ENCODE measurements at regions not wholly inside any gene's neighbourhood (a gene's known extent, or its start where the extent isn't known, plus 50 kb on each side); places are given as distances from the start of the nearest gene placed in this dataset.

- Histone ChIP-seq H3K4me3 (no peak overlapping the region), H3K9me3 (peaks cover 3% of the 10 kb centered on the region), H3K27ac (no peak overlapping the region), H3K4me1 (no peaks in the 10 kb centered on the region), H3K36me3 (no peaks in the 10 kb centered on the region), H3K27me3 (no peaks in the 10 kb centered on the region)
- WGBS: 87% methylated on average over 1 of the region's 1 CpG
- no peak for TF ChIP-seq EP300 (IDR thresholded peaks at IDR 0.05)
- TF ChIP-seq, protein P1, sequence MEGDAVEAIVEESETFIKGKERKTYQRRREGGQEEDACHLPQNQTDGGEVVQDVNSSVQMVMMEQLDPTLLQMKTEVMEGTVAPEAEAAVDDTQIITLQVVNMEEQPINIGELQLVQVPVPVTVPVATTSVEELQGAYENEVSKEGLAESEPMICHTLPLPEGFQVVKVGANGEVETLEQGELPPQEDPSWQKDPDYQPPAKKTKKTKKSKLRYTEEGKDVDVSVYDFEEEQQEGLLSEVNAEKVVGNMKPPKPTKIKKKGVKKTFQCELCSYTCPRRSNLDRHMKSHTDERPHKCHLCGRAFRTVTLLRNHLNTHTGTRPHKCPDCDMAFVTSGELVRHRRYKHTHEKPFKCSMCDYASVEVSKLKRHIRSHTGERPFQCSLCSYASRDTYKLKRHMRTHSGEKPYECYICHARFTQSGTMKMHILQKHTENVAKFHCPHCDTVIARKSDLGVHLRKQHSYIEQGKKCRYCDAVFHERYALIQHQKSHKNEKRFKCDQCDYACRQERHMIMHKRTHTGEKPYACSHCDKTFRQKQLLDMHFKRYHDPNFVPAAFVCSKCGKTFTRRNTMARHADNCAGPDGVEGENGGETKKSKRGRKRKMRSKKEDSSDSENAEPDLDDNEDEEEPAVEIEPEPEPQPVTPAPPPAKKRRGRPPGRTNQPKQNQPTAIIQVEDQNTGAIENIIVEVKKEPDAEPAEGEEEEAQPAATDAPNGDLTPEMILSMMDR (IDR thresholded peaks at IDR 0.05): no peak
- no peak for TF ChIP-seq POLR2A (IDR thresholded peaks at IDR 0.05)
- no peak for TF ChIP-seq POLR2AphosphoS5 (IDR thresholded peaks at IDR 0.05)
- DNase-seq (ENCODE audit: low spot score in 2 of 2): no peak
These were observed 1314.9 kb downstream of the PCDH9 start for GRCh38 chr13:65915195-65915594.

DNA sequence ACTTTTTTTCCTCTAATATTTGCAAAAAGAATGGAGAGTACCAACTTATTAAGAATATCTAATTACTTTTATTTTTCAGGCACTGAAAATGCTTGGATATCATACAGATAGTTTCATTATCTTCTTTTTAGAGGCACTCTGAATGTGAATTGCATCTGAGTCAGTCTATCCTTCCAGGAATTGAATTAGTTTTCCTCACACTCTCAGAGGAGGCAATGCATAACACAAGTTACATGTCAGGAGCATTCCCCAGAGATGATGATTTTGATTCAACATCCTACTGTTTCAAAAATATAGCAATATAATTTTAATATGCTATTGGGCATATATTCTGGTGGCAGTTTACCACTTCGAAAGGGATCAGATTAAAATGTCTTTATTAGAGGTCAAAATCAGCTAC lies 1315.4 kb downstream of the PCDH9 start:
- DNase-seq (ENCODE audit: low spot score in 2 of 2): no peak
- no peak overlapping the region for H3K4me3 ChIP-seq
- no peaks in the 10 kb centered on the region for H3K36me3 ChIP-seq
- no peaks in the 10 kb centered on the region for H3K27me3 ChIP-seq
- H3K4me1 ChIP-seq: no peaks in the 10 kb centered on the region
- 89% methylated on average over 1 of the region's 1 CpG for WGBS
- TF ChIP-seq POLR2AphosphoS5 (IDR thresholded peaks at IDR 0.05) (no peak), EP300 (IDR thresholded peaks at IDR 0.05) (no peak), POLR2A (IDR thresholded peaks at IDR 0.05) (no peak)
- TF ChIP-seq, protein P1 (IDR thresholded peaks at IDR 0.05): no peak
- H3K9me3 ChIP-seq: peaks cover 3% of the 10 kb centered on the region
- no peak overlapping the region for H3K27ac ChIP-seq

DNA sequence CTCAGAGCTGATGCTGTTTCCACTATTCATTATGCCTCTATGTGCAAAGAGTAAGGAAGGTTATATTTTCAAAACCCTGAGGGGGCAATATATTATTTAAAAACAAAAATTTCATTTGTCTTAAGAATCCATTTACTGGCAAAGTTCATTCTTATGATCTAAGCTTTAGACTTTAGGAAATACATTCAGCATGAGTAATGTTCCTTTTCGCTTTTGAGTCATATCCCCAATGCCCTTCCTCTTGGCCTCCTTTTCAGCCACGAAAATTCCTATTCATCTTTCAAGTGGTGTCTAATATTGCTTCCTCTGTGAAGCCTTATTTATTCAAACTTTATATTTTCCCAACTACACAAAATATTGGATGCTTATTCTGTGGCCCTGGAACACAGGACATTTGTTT lies 1317.0 kb downstream of the PCDH9 start:
- H3K9me3 ChIP-seq: peaks cover 3% of the 10 kb centered on the region
- no peak for DNase-seq (ENCODE audit: low spot score in 2 of 2)
- no peak overlapping the region for H3K4me3 ChIP-seq
- H3K36me3 ChIP-seq: no peaks in the 10 kb centered on the region
- H3K27me3 ChIP-seq: no peaks in the 10 kb centered on the region
- 31% methylated on average over 2 of the region's 2 CpGs for whole genome bisulfite sequencing
- no peak for TF ChIP-seq EP300 (IDR thresholded peaks at IDR 0.05)
- no peak for TF ChIP-seq POLR2AphosphoS5 (IDR thresholded peaks at IDR 0.05)
- TF ChIP-seq, protein P1 (IDR thresholded peaks at IDR 0.05): no peak
- no peak for TF ChIP-seq POLR2A (IDR thresholded peaks at IDR 0.05)
- no peaks in the 10 kb centered on the region for H3K4me1 ChIP-seq
- H3K27ac ChIP-seq: no peak overlapping the region

- Histone ChIP-seq H3K9me3 (peaks cover 3% of the 10 kb centered on the region), H3K27me3 (no peaks in the 10 kb centered on the region), H3K4me3 (no peak overlapping the region), H3K27ac (no peak overlapping the region), H3K36me3 (no peaks in the 10 kb centered on the region), H3K4me1 (no peaks in the 10 kb centered on the region)
- TF ChIP-seq POLR2AphosphoS5 (IDR thresholded peaks at IDR 0.05) (no peak), POLR2A (IDR thresholded peaks at IDR 0.05) (no peak), EP300 (IDR thresholded peaks at IDR 0.05) (no peak)
- TF ChIP-seq, protein P1 (IDR thresholded peaks at IDR 0.05): no peak
- DNase-seq (ENCODE audit: low spot score in 2 of 2): no peak
- WGBS: 68% methylated on average over 3 of the region's 3 CpGs
These were observed 1317.6 kb downstream of the PCDH9 start for GRCh38 chr13:65912516-65912915.

GRCh38 chr13:65911546-65912193 lies 1318.5 kb downstream of the PCDH9 start:
- Histone ChIP-seq H3K36me3 (no peaks in the 10 kb centered on the region), H3K9me3 (peaks cover 3% of the 10 kb centered on the region), H3K27ac (no peak overlapping the region), H3K4me3 (no peak overlapping the region), H3K27me3 (no peaks in the 10 kb centered on the region), H3K4me1 (no peaks in the 10 kb centered on the region)
- 56% methylated on average over 3 of the region's 3 CpGs for WGBS
- no peak for DNase-seq (ENCODE audit: low spot score in 2 of 2)
- no peak for TF ChIP-seq POLR2AphosphoS5 (IDR thresholded peaks at IDR 0.05)

- H3K4me1 ChIP-seq: no peaks in the 10 kb centered on the region
- peaks cover 3% of the 10 kb centered on the region for H3K9me3 ChIP-seq
- no peak overlapping the region for H3K27ac ChIP-seq
- WGBS: 78% methylated on average over 1 of the region's 1 CpG
- TF ChIP-seq, protein P1 (IDR thresholded peaks at IDR 0.05): no peak
- TF ChIP-seq POLR2A (IDR thresholded peaks at IDR 0.05): no peak
- no peak for TF ChIP-seq POLR2AphosphoS5 (IDR thresholded peaks at IDR 0.05)
- TF ChIP-seq EP300 (IDR thresholded peaks at IDR 0.05): no peak
- H3K4me3 ChIP-seq: no peak overlapping the region
- no peaks in the 10 kb centered on the region for H3K36me3 ChIP-seq
- H3K27me3 ChIP-seq: no peaks in the 10 kb centered on the region
- no peak for DNase-seq (ENCODE audit: low spot score in 2 of 2)
These were observed 1320.6 kb downstream of the PCDH9 start for GRCh38 chr13:65909501-65909900.

Data from suprapubic skin (tissue), 4 donors.